ENCODE measurements at regions not wholly inside any gene's neighbourhood (a gene's known extent, or its start where the extent isn't known, plus 50 kb on each side); places are given as distances from the start of the nearest gene placed in this dataset.
"Not testable (repeated sequence)": the region's sequence is repeated elsewhere in the genome, so short reads cannot be mapped to it uniquely, and the experiment has no call there.

GRCh38 chr3:22700876-22701275 is 502.3 kb upstream of the UBE2E2 start:
- no peak for TF ChIP-seq CTCF (IDR thresholded peaks at IDR 0.05)
- H3K4me3 Mint-ChIP-seq: no peak overlapping the region
- no peak for DNase-seq
- no peaks in the 10 kb centered on the region for H3K4me1 Mint-ChIP-seq
- peaks cover 5% of the 10 kb centered on the region for H3K27me3 Mint-ChIP-seq (ENCODE audit: low read depth, poor library complexity)
- H3K9me3 Mint-ChIP-seq: no peaks in the 10 kb centered on the region
- no peaks in the 10 kb centered on the region for H3K36me3 Mint-ChIP-seq (ENCODE audit: low read depth)
- no peak overlapping the region for H3K27ac Mint-ChIP-seq

- TF ChIP-seq CTCF (IDR thresholded peaks at IDR 0.05): no peak
- H3K9me3 Mint-ChIP-seq: peaks cover 25% of the 10 kb centered on the region
- DNase-seq: no peak
- no peaks in the 10 kb centered on the region for H3K36me3 Mint-ChIP-seq (ENCODE audit: low read depth)
- no peak overlapping the region for H3K27ac Mint-ChIP-seq
- no peaks in the 10 kb centered on the region for H3K4me1 Mint-ChIP-seq
- H3K4me3 Mint-ChIP-seq: no peak overlapping the region
- peaks cover 8% of the 10 kb centered on the region for H3K27me3 Mint-ChIP-seq (ENCODE audit: low read depth, poor library complexity)
These were observed 499.0 kb upstream of the UBE2E2 start for GRCh38 chr3:22704166-22704565.

GRCh38 chr3:22704571-22705354 is 498.4 kb upstream of the UBE2E2 start:
- H3K9me3 Mint-ChIP-seq: peaks cover 31% of the 10 kb centered on the region
- no peaks in the 10 kb centered on the region for H3K4me1 Mint-ChIP-seq
- TF ChIP-seq CTCF (IDR thresholded peaks at IDR 0.05): no peak
- DNase-seq: no peak
- no peak overlapping the region for H3K27ac Mint-ChIP-seq
- H3K27me3 Mint-ChIP-seq (ENCODE audit: low read depth, poor library complexity): peaks cover 8% of the 10 kb centered on the region
- no peak overlapping the region for H3K4me3 Mint-ChIP-seq
- no peaks in the 10 kb centered on the region for H3K36me3 Mint-ChIP-seq (ENCODE audit: low read depth)

- DNase-seq; H3K27me3 Mint-ChIP-seq (ENCODE audit: low read depth, poor library complexity); H3K27ac Mint-ChIP-seq; H3K36me3 Mint-ChIP-seq (ENCODE audit: low read depth); H3K4me3 Mint-ChIP-seq; H3K4me1 Mint-ChIP-seq: not testable (repeated sequence)
- peaks cover 51% of the 10 kb centered on the region for H3K9me3 Mint-ChIP-seq
These were observed 496.2 kb upstream of the UBE2E2 start for GRCh38 chr3:22706922-22707321.

GRCh38 chr3:22713936-22714335 is 489.2 kb upstream of the UBE2E2 start:
- no peak overlapping the region for H3K4me3 Mint-ChIP-seq
- no peak overlapping the region for H3K27ac Mint-ChIP-seq
- no peaks in the 10 kb centered on the region for H3K4me1 Mint-ChIP-seq
- no peak for DNase-seq
- no peaks in the 10 kb centered on the region for H3K27me3 Mint-ChIP-seq (ENCODE audit: low read depth, poor library complexity)
- H3K36me3 Mint-ChIP-seq (ENCODE audit: low read depth): no peaks in the 10 kb centered on the region
- TF ChIP-seq CTCF (IDR thresholded peaks at IDR 0.05): no peak
- H3K9me3 Mint-ChIP-seq: peaks cover 47% of the 10 kb centered on the region

GRCh38 chr3:22714749-22715148 is 488.4 kb upstream of the UBE2E2 start:
- TF ChIP-seq CTCF (IDR thresholded peaks at IDR 0.05): no peak
- no peaks in the 10 kb centered on the region for H3K27me3 Mint-ChIP-seq (ENCODE audit: low read depth, poor library complexity)
- H3K9me3 Mint-ChIP-seq: peaks cover 41% of the 10 kb centered on the region
- H3K4me3 Mint-ChIP-seq: no peak overlapping the region
- no peak for DNase-seq
- no peak overlapping the region for H3K27ac Mint-ChIP-seq
- no peaks in the 10 kb centered on the region for H3K36me3 Mint-ChIP-seq (ENCODE audit: low read depth)
- H3K4me1 Mint-ChIP-seq: no peaks in the 10 kb centered on the region

All from nephron progenitor cell (in vitro differentiated cells).